GM12891 (cell line): ENCODE measurements at regions not wholly inside any gene's neighbourhood (a gene's known extent, or its start where the extent isn't known, plus 50 kb on each side); places are given as distances from the start of the nearest gene placed in this dataset.
"Not testable (repeated sequence)": the region's sequence is repeated elsewhere in the genome, so short reads cannot be mapped to it uniquely, and the experiment has no call there.

ENCODE experiments used
- POLR2A ChIP-seq: IDR thresholded peaks from 2 replicates; pipeline ENCODE4 v1.6.1; 2011; ENCODE audit warnings: low read depth, low read length, control low read depth
- SPI1 ChIP-seq: IDR thresholded peaks from 2 replicates; pipeline ENCODE4 v1.6.1; 2011; ENCODE audit warnings: low read depth, low read length, control low read depth

- not testable (repeated sequence) for TF ChIP-seq POLR2A, SPI1
These were observed 1096.5 kb downstream of the ZPLD1 start for GRCh38 chr3:103531327-103531726.
